Uterus (tissue), 2 donors: ENCODE measurements at regions not wholly inside any gene's neighbourhood (a gene's known extent, or its start where the extent isn't known, plus 50 kb on each side); places are given as distances from the start of the nearest gene placed in this dataset.

Experiments used
- POLR2A ChIP-seq, 2 donors: fragments of 450-650 bp; IDR thresholded peaks; one replicate each; pipeline ENCODE4 v1.6.1; 2016; ENCODE audit warnings: antibody characterized with exemption in 2 of 2, mild to moderate bottlenecking in 1 of 2, moderate library complexity in 1 of 2
- TF ChIP-seq, protein P1 (sequence below), 4 experiments: fragments of 200-600 bp in 2 of 4; fragments of 450-650 bp in 2 of 4; sonication (generic) in 2 of 4; IDR thresholded peaks; one replicate each; pipeline ENCODE4 v1.5.1; 2016 to 2019; ENCODE audit warnings: antibody characterized with exemption in 4 of 4, mild to moderate bottlenecking in 2 of 4, moderate library complexity in 1 of 4

DNA sequence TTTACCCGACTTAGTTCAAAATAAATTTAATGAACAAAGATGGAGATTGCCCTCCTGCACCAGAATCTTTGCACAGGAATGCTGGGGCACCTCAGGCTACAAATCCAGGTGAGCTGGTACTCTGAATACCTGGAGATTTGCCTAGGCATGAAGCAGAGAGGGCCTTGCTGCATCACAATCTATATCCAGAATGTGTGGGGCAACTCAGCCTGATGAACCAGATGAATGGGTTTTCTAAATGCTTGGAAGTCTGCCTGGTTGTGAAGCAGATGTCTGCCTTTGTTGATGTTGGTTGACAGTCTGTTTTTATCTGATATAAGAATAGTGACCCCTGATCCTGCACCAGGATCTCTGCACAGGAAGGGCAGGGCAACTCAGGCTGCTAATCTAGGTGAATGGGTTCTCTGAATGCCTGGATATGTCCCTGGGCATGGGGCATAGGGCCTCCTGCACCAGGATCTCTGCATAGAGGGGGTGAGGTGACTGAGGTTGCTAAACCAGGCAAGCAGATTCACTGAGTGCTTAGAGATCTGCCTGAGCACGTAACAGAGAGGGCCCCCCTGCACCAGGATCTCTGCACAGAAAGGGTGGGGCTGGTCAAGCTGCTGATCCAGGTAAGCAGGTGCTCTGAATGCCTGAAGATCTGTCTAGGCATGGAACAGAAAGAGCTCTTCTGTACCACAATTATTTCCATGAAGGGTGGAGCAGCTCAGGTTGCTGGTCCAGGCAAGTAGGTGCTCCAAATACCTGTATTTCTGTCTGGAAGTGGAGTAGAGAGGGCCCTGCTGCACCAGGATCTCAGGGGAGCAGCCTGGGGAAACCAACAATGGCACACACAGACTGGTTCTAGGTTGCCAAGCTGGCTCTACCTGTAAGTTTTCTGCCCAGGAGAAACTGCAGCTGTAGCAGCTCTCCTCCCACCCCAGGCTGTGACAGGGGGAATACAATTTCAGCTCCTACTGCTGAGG lies 437.5 kb downstream of the MMUT start:
- TF ChIP-seq, protein P1, sequence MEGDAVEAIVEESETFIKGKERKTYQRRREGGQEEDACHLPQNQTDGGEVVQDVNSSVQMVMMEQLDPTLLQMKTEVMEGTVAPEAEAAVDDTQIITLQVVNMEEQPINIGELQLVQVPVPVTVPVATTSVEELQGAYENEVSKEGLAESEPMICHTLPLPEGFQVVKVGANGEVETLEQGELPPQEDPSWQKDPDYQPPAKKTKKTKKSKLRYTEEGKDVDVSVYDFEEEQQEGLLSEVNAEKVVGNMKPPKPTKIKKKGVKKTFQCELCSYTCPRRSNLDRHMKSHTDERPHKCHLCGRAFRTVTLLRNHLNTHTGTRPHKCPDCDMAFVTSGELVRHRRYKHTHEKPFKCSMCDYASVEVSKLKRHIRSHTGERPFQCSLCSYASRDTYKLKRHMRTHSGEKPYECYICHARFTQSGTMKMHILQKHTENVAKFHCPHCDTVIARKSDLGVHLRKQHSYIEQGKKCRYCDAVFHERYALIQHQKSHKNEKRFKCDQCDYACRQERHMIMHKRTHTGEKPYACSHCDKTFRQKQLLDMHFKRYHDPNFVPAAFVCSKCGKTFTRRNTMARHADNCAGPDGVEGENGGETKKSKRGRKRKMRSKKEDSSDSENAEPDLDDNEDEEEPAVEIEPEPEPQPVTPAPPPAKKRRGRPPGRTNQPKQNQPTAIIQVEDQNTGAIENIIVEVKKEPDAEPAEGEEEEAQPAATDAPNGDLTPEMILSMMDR (IDR thresholded peaks at IDR 0.05): no peak
- no peak for TF ChIP-seq POLR2A (IDR thresholded peaks at IDR 0.05)
